ENCODE measurements at regions not wholly inside any gene's neighbourhood (a gene's known extent, or its start where the extent isn't known, plus 50 kb on each side); places are given as distances from the start of the nearest gene placed in this dataset.

GRCh38 chr12:113740699-113741098 lies 225.4 kb downstream of the RBM19 start:
- Histone ChIP-seq H3K27me3 (no peaks in the 10 kb centered on the region; the same call in 1 of the 2 replicates), H3K36me3 (no peaks in the 10 kb centered on the region), H3K4me3 (no peak overlapping the region), H3K9me3 (no peaks in the 10 kb centered on the region)
- no peak for DNase-seq

DNA sequence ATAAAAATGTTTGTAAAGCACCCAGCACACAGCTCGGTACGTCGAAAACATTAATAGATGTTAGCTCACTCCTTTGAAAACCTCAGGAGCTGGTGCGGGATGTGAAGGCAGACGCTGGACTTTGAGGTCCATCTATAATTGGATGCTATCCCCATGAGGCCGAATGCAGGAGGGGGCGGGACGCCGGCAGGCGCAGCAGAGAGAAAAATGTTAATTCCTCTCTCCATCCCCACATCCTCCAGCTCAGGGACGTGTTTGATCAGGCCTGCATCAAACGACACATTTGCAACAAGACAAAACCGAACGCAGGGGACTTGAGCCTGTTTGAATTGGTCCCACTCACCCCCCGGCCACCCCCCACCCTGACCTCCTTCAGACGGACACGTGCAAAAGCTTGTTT lies 231.0 kb downstream of the RBM19 start:
- DNase-seq = no peak
- Histone ChIP-seq H3K36me3 (no peaks in the 10 kb centered on the region), H3K27me3 (no peaks in the 10 kb centered on the region), H3K4me3 (no peak overlapping the region), H3K9me3 (no peaks in the 10 kb centered on the region)

- Histone ChIP-seq H3K9me3 (no peaks in the 10 kb centered on the region), H3K36me3 (no peaks in the 10 kb centered on the region), H3K27me3 (no peaks in the 10 kb centered on the region), H3K4me3 (no peak overlapping the region)
- DNase-seq = no peak
These were observed 231.6 kb downstream of the RBM19 start for GRCh38 chr12:113734503-113734902.

- H3K9me3 ChIP-seq = no peaks in the 10 kb centered on the region
- no peaks in the 10 kb centered on the region for H3K36me3 ChIP-seq
- H3K27me3 ChIP-seq = no peaks in the 10 kb centered on the region
- no peak for DNase-seq
- H3K4me3 ChIP-seq = no peak overlapping the region
These were observed 233.2 kb downstream of the RBM19 start for GRCh38 chr12:113732916-113733315.

GRCh38 chr12:113727651-113728061 lies 238.5 kb downstream of the RBM19 start:
- Histone ChIP-seq H3K9me3 (no peaks in the 10 kb centered on the region), H3K36me3 (no peaks in the 10 kb centered on the region), H3K4me3 (no peak overlapping the region), H3K27me3 (no peaks in the 10 kb centered on the region)
- peak; percentile 39 for DNase-seq

DNA sequence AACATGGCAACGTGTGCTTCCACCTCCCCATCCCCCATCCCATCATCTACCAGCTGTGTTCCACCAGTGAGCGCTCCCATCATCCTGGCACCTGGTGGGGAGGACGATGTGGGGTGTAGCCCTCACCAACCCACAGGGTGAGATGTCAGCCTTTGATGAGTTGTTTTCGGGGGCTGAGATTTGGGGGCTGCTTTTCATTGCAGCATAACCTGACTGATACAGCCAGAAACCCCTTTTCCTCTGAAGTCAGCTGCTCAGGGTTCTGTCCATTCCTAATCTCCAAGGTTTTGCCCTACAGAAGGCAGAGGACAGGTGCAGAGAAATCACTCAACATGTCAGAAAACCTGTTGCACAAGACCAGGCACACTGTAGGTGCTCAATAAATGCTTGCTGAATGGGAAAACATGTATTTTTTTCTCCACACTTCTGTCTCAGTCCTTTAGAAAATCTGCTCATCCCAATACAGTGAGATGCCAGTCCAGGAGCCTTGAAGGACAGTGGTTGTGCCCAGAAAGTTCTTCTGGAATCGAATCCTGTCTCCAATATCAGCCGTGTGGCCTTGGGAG lies 239.8 kb downstream of the RBM19 start:
- no peaks in the 10 kb centered on the region for H3K36me3 ChIP-seq
- DNase-seq = no peak

DNA sequence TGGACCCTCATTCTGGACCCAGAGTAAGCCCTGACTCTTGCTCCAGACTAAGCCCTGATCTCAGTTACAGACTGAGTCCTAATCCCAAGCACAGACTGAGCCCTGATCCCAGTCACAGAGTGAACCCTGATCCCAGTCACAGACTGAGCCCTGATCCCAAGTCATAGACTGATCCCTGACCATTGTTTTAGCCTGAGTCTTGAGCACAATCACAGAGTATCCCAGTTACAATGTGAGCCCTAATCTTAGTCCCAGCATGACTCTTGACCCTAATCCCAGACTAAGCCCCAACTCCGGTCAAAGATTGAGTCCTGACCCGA lies 240.6 kb downstream of the RBM19 start:
- Histone ChIP-seq H3K9me3 (no peaks in the 10 kb centered on the region), H3K36me3 (no peaks in the 10 kb centered on the region), H3K27me3 (no peaks in the 10 kb centered on the region; the same call in 1 of the 2 replicates), H3K4me3 (no peak overlapping the region)
- no peak for DNase-seq

More for the DNA sequence above, 239.8 kb downstream of the RBM19 start:
- Histone ChIP-seq H3K4me3 (no peak overlapping the region), H3K27me3 (no peaks in the 10 kb centered on the region; the same call in 1 of the 2 replicates), H3K9me3 (no peaks in the 10 kb centered on the region)

DNA sequence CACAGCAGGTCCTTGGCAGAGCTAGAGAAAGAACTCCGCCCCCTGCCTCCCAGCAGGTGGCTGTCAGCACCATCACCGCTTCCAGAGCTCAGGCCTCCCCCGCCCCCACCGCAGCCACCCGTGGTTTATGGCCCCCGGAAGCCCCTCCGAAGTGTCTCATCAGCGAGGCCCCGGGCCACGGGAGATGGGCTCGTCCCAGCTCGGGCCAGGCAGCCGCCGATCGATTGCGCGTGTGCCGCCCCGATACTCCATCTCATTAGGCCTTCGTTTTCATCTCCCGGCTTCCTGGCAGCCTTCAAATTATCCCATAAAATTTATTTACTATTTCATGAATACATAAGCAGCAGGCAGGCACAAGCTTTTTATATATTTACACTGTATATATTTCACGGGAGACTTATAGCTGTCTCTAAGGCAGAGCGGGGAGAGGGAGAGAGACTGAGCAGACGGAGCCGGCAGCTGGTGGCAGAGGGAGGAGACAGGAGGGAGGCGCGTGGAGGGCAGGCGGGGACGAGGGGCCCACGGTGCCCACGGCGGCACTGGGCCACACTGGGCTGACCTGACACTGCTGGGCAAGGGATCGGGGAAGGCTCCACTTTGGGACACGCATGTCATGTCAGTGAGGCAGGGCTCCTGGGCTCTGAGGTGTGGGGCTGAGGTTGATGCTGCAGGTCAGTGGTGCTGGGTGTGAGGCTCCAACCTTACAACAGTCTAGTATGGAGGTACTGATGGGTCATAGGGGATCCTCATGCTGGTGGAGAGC lies 241.2 kb downstream of the RBM19 start:
- Histone ChIP-seq H3K4me3 (no peak overlapping the region), H3K9me3 (no peaks in the 10 kb centered on the region), H3K36me3 (no peaks in the 10 kb centered on the region), H3K27me3 (peaks cover 2% of the 10 kb centered on the region; the same call in 1 of the 2 replicates)
- DNase-seq = no peak

DNA sequence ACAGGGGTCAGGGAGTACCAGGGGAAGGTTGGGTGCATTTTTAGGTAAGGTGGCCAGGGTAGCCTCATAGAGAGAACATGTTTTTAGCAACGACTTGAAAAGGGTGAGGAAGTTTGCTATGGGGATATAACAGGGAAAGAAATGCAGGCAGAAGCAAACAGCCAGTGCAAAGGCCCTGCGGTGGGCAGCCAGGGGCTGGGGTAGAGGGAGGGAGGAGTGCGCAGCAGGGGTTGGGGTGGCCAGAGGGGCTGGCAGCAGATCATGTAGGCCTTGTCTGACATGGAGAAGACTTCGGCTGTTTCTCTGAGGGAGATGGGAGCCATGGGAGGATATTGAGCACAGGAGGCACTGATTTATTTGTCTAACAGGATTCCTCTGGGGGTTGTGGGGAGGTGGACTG lies 242.5 kb downstream of the RBM19 start:
- no peaks in the 10 kb centered on the region for H3K9me3 ChIP-seq
- H3K27me3 ChIP-seq = peaks cover 2% of the 10 kb centered on the region; the same call in 1 of the 2 replicates
- DNase-seq = no peak
- H3K4me3 ChIP-seq = no peak overlapping the region
- no peaks in the 10 kb centered on the region for H3K36me3 ChIP-seq

GRCh38 chr12:113722747-113723146 lies 243.4 kb downstream of the RBM19 start:
- Histone ChIP-seq H3K36me3 (no peaks in the 10 kb centered on the region), H3K27me3 (peaks cover 2% of the 10 kb centered on the region; the same call in 1 of the 2 replicates), H3K4me3 (no peak overlapping the region), H3K9me3 (no peaks in the 10 kb centered on the region)
- DNase-seq = no peak

DNA sequence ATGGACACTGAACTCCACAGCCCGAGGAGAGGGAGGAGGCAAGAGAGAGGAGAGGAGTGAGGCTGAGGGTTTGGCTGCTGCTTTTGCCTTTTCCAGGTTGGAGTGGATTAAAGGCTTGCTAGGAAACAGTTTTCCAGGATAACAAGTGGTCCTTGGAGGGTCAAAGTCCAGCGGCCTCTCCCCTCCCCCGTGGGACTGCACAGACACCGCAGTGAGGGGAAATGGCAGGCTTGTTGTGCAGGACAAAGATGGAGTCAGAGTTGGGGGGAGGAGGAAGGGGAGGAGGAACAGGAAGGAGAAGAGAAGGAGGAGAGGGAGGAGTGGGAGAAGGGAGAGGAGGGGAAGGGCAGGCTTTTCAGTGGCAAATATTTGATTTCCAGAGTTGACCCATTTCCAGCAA lies 245.5 kb downstream of the RBM19 start:
- DNase-seq = no peak
- Histone ChIP-seq H3K27me3 (peaks cover 2% of the 10 kb centered on the region; the same call in 1 of the 2 replicates), H3K9me3 (no peaks in the 10 kb centered on the region), H3K4me3 (no peak overlapping the region), H3K36me3 (no peaks in the 10 kb centered on the region)

GRCh38 chr12:113719911-113720591 lies 246.1 kb downstream of the RBM19 start:
- Histone ChIP-seq H3K9me3 (no peaks in the 10 kb centered on the region), H3K4me3 (no peak overlapping the region), H3K36me3 (no peaks in the 10 kb centered on the region), H3K27me3 (peaks cover 8% of the 10 kb centered on the region; the same call in 1 of the 2 replicates)
- DNase-seq = no peak

DNA sequence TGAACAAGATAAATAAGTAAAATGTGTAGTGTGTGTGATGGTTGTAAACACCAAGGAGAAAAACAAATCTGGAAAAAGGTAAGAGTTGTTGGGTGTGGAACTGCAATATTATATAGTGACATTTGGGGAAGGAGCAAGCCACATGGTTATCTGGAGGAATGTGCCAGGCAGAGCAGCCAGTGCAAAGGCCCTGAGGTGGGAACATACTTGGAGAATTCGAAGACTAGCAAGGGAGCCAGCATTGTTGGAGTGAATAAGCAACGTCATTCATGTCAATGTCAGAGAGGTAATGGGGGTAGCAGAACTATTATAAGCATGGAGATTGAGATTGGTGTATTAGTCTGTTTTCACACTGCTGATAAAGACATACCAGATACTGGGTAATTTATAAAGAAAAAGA lies 241.5 kb upstream of the LHX5 start:
- peaks cover 12% of the 10 kb centered on the region for H3K27me3 ChIP-seq

DNA sequence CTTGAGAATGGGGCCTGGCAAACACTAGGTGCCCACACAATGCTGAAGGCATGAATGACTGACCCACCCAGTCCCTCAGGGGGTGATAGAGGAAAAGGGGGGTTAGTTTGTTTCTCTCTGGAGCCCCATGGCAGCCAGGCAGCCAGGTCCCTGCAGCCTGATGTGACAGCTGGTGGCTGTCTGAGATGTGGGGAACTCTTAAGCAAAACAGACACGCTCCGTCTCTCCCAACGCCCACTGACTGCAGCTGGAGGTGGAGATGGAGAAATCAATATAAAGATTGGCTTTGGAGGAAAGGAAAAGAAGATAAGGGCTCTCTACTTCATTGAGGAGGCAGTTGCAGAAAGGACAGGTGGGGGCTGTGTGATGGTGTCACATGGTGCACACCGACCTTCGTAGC lies 240.8 kb upstream of the LHX5 start:
- H3K4me3 ChIP-seq = no peak overlapping the region
- DNase-seq = no peak
- H3K27me3 ChIP-seq = peaks cover 12% of the 10 kb centered on the region
- H3K36me3 ChIP-seq = no peaks in the 10 kb centered on the region
- no peaks in the 10 kb centered on the region; the same call in 1 of the 2 replicates for H3K9me3 ChIP-seq

More for the DNA sequence above, 241.5 kb upstream of the LHX5 start:
- Histone ChIP-seq H3K36me3 (no peaks in the 10 kb centered on the region), H3K9me3 (no peaks in the 10 kb centered on the region; the same call in 1 of the 2 replicates), H3K4me3 (no peak overlapping the region)
- DNase-seq = no peak

- Histone ChIP-seq H3K36me3 (no peaks in the 10 kb centered on the region), H3K9me3 (no peaks in the 10 kb centered on the region; the same call in 1 of the 2 replicates), H3K27me3 (peaks cover 22% of the 10 kb centered on the region), H3K4me3 (no peak overlapping the region)
- DNase-seq = no peak
These were observed 238.5 kb upstream of the LHX5 start for GRCh38 chr12:113710216-113710615.

- DNase-seq = no peak
- Histone ChIP-seq H3K4me3 (no peak overlapping the region), H3K36me3 (no peaks in the 10 kb centered on the region), H3K27me3 (peaks cover 24% of the 10 kb centered on the region), H3K9me3 (no peaks in the 10 kb centered on the region; the same call in 1 of the 2 replicates)
These were observed 237.8 kb upstream of the LHX5 start for GRCh38 chr12:113709456-113709855.

GRCh38 chr12:113702836-113703235 lies 231.2 kb upstream of the LHX5 start:
- Histone ChIP-seq H3K4me3 (no peak overlapping the region), H3K9me3 (no peaks in the 10 kb centered on the region), H3K36me3 (no peaks in the 10 kb centered on the region), H3K27me3 (peaks cover 24% of the 10 kb centered on the region)
- no peak for DNase-seq

Data from MG63 (cell line).